CD4-positive, alpha-beta T cell (primary cell): ENCODE measurements at regions not wholly inside any gene's neighbourhood (a gene's known extent, or its start where the extent isn't known, plus 50 kb on each side); places are given as distances from the start of the nearest gene placed in this dataset.

ENCODE experiments used
- ATAC-seq: fragments of 200-7000 bp; cut with Tn5 transposase; one replicate; pipeline ENCODE4 v1.10.0; 2022; ENCODE audit warnings: mild to moderate bottlenecking; ENCODE audit not compliant: poor library complexity
- CTCF ChIA-PET: fragments of 350-600 bp; sonication (Branson Sonifier 250); formaldehyde crosslinking; loops from one replicate; lab custom pipeline; 2021; ENCODE audit warnings: antibody characterized with exemption, inconsistent platforms; lab: Charles Lee
- POLR2A ChIA-PET: fragments of 350-600 bp; sonication (Branson Sonifier 250); formaldehyde crosslinking; loops from one replicate; lab custom pipeline; 2021; ENCODE audit warnings: antibody characterized with exemption, inconsistent platforms; lab: Charles Lee
- DNase-seq, 14 experiments: peaks; one replicate each; pipeline ENCODE4 v3.0.0-alpha.2; 2013 to 2020; ENCODE audit warnings: mixed read lengths in 2 of 14
- H3K27ac ChIP-seq, 2 donors: one replicate each; pipeline versions ENCODE4 v1.5.1 to v1.7.0; 2013; ENCODE audit warnings: low read length in 2 of 2, low read depth in 1 of 2, mild to moderate bottlenecking in 1 of 2
- H3K27me3 ChIP-seq, 2 experiments: 1 replicate in 1 of 2; 2 replicates in 1 of 2; pipeline versions ENCODE4 v1.6.1 to v1.7.0; 2013; ENCODE audit warnings: low read length in 2 of 2, control low read depth in 1 of 2, mild to moderate bottlenecking in 1 of 2, moderate library complexity in 1 of 2; ENCODE audit not compliant: insufficient read depth in 2 of 2, control insufficient read depth in 1 of 2
- H3K36me3 ChIP-seq: one replicate; pipeline ENCODE4 v1.6.1; 2013; ENCODE audit warnings: low read length, control low read depth; ENCODE audit not compliant: insufficient read depth
- H3K4me1 ChIP-seq: one replicate; pipeline ENCODE4 v1.6.1; 2013; ENCODE audit warnings: low read length, control low read depth; ENCODE audit not compliant: insufficient read depth
- H3K4me3 ChIP-seq: one replicate; pipeline ENCODE4 v1.5.1; 2013; ENCODE audit warnings: mild to moderate bottlenecking, low read length, moderate library complexity
- H3K9me3 ChIP-seq, 2 experiments: 1 replicate in 1 of 2; 2 replicates in 1 of 2; pipeline versions ENCODE4 v1.6.1 to v1.7.0; 2013; ENCODE audit warnings: low read length in 2 of 2, mild to moderate bottlenecking in 2 of 2, control low read depth in 1 of 2, moderate library complexity in 1 of 2; ENCODE audit not compliant: control insufficient read depth in 1 of 2, insufficient read depth in 1 of 2
- H3K27ac Mint-ChIP-seq: one replicate; pipeline ENCODE4 v1.8.0; 2020; ENCODE audit warnings: mixed read lengths
- H3K27me3 Mint-ChIP-seq: one replicate; pipeline ENCODE4 v1.8.0; 2021; ENCODE audit warnings: mixed read lengths
- H3K36me3 Mint-ChIP-seq: one replicate; pipeline ENCODE4 v1.8.0; 2021; ENCODE audit warnings: low read depth, mixed read lengths
- H3K4me1 Mint-ChIP-seq: one replicate; pipeline ENCODE4 v1.8.0; 2021; ENCODE audit warnings: low read depth, mixed read lengths
- H3K4me3 Mint-ChIP-seq: one replicate; pipeline ENCODE4 v1.8.0; 2020; ENCODE audit warnings: mild to moderate bottlenecking, mixed read lengths
- H3K9me3 Mint-ChIP-seq: one replicate; pipeline ENCODE4 v1.8.0; 2020; ENCODE audit warnings: mixed read lengths
- CTCF ChIP-seq: fragments of 200-600 bp; IDR thresholded peaks from one replicate; pipeline ENCODE4 v1.8.0; 2022; ENCODE audit warnings: antibody characterized with exemption, mild to moderate bottlenecking
- intact Hi-C, 2 experiments: fragments of 100-400 bp; cut with DNase I in 1 of 2; cut with micrococcal nuclease in 1 of 2; formaldehyde crosslinking; loops; one replicate each; pipeline versions ENCODE4 v1.15.1 to v1.9.0; 2023 to 2025; cut with DNase I, micrococcal nuclease

GRCh38 chr13:103238441-103238840 lies 172.2 kb upstream of the SLC10A2 start:
- CTCF ChIA-PET = no interaction called here
- Histone ChIP-seq H3K36me3 (no peaks in the 10 kb centered on the region), H3K4me3 (no peak overlapping the region), H3K9me3 (peaks cover 0 to 8% of the 10 kb centered on the region in 2 experiments), H3K4me1 (no peaks in the 10 kb centered on the region), H3K27ac (no peak overlapping the region), H3K27me3 (no peaks in the 10 kb centered on the region)
- TF ChIP-seq CTCF = no peak
- no peaks in the 10 kb centered on the region for H3K27me3 Mint-ChIP-seq
- H3K4me3 Mint-ChIP-seq = no peak overlapping the region
- H3K4me1 Mint-ChIP-seq = no peaks in the 10 kb centered on the region
- intact Hi-C loops = no loop called here
- DNase-seq (no peak), ATAC-seq (no peak)
- no peak overlapping the region for H3K27ac Mint-ChIP-seq
- no peaks in the 10 kb centered on the region for H3K36me3 Mint-ChIP-seq
- POLR2A ChIA-PET = no interaction called here
- H3K9me3 Mint-ChIP-seq = peaks cover under 1% of the 10 kb centered on the region

GRCh38 chr13:103236213-103236612 lies 170.0 kb upstream of the SLC10A2 start:
- POLR2A ChIA-PET = no interaction called here
- Histone ChIP-seq H3K27ac (no peak overlapping the region), H3K9me3 (peaks cover 0 to 8% of the 10 kb centered on the region in 2 experiments), H3K36me3 (no peaks in the 10 kb centered on the region), H3K27me3 (no peaks in the 10 kb centered on the region), H3K4me3 (no peak overlapping the region), H3K4me1 (no peaks in the 10 kb centered on the region)
- ATAC-seq (no peak), DNase-seq (no peak)
- Mint-ChIP-seq H3K36me3 (no peaks in the 10 kb centered on the region), H3K27ac (no peak overlapping the region), H3K4me1 (no peaks in the 10 kb centered on the region), H3K4me3 (no peak overlapping the region), H3K27me3 (no peaks in the 10 kb centered on the region), H3K9me3 (peaks cover 9% of the 10 kb centered on the region)
- intact Hi-C loops = no loop called here
- CTCF ChIA-PET = no interaction called here
- no peak for TF ChIP-seq CTCF

GRCh38 chr13:103229674-103230073 lies 163.5 kb upstream of the SLC10A2 start:
- Histone ChIP-seq H3K27me3 (no peaks in the 10 kb centered on the region), H3K4me1 (no peaks in the 10 kb centered on the region), H3K27ac (no peak overlapping the region), H3K4me3 (no peak overlapping the region), H3K36me3 (no peaks in the 10 kb centered on the region), H3K9me3 (peaks cover 4 to 11% of the 10 kb centered on the region in 2 experiments)
- Mint-ChIP-seq H3K9me3 (peaks cover 11% of the 10 kb centered on the region), H3K27me3 (no peaks in the 10 kb centered on the region), H3K4me3 (no peak overlapping the region), H3K27ac (no peak overlapping the region), H3K4me1 (no peaks in the 10 kb centered on the region), H3K36me3 (no peaks in the 10 kb centered on the region)
- no peak for DNase-seq
- CTCF ChIA-PET = no interaction called here
- TF ChIP-seq CTCF = no peak
- intact Hi-C loops = no loop called here
- no peak for ATAC-seq
- POLR2A ChIA-PET = no interaction called here
